Nephron progenitor cell (in vitro differentiated cells): ENCODE measurements at regions not wholly inside any gene's neighbourhood (a gene's known extent, or its start where the extent isn't known, plus 50 kb on each side); places are given as distances from the start of the nearest gene placed in this dataset.

ENCODE experiments used
- DNase-seq: peaks from one replicate; pipeline ENCODE4 v3.0.0; 2021
- H3K27ac Mint-ChIP-seq: 2 replicates; pipeline ENCODE4 v1.8.0; 2021; ENCODE audit warnings: mild to moderate bottlenecking, moderate library complexity, mixed read lengths
- H3K27me3 Mint-ChIP-seq: 2 replicates; pipeline ENCODE4 v1.8.0; 2021; ENCODE audit warnings: mild to moderate bottlenecking, low read depth, mixed read lengths; ENCODE audit not compliant: poor library complexity
- H3K36me3 Mint-ChIP-seq: 2 replicates; pipeline ENCODE4 v1.8.0; 2021; ENCODE audit warnings: low read depth, mixed read lengths
- H3K4me1 Mint-ChIP-seq: 2 replicates; pipeline ENCODE4 v1.8.0; 2021; ENCODE audit warnings: mixed read lengths
- H3K4me3 Mint-ChIP-seq: 2 replicates; pipeline ENCODE4 v1.8.0; 2021; ENCODE audit warnings: mild to moderate bottlenecking, moderate library complexity, mixed read lengths
- H3K9me3 Mint-ChIP-seq: 2 replicates; pipeline ENCODE4 v1.8.0; 2021; ENCODE audit warnings: mild to moderate bottlenecking, moderate library complexity, mixed read lengths
- CTCF ChIP-seq: fragments of 200-600 bp; sonication (generic); IDR thresholded peaks from 2 replicates; pipeline ENCODE4 v1.5.0; 2021; ENCODE audit warnings: antibody characterized with exemption

GRCh38 chr16:9275377-9275776 lies 183.9 kb downstream of the HAPSTR1 start:
- no peak for DNase-seq
- H3K4me1 Mint-ChIP-seq: peaks cover 9% of the 10 kb centered on the region
- no peak for TF ChIP-seq CTCF
- H3K4me3 Mint-ChIP-seq: no peak overlapping the region
- no peaks in the 10 kb centered on the region for H3K9me3 Mint-ChIP-seq
- peaks cover 20% of the 10 kb centered on the region for H3K27me3 Mint-ChIP-seq
- no peak overlapping the region for H3K27ac Mint-ChIP-seq
- H3K36me3 Mint-ChIP-seq: no peaks in the 10 kb centered on the region

- DNase-seq: no peak
- no peak for TF ChIP-seq CTCF
- no peak overlapping the region for H3K4me3 Mint-ChIP-seq
- H3K36me3 Mint-ChIP-seq: no peaks in the 10 kb centered on the region
- H3K27me3 Mint-ChIP-seq: peaks cover 19% of the 10 kb centered on the region
- no peak overlapping the region for H3K27ac Mint-ChIP-seq
- no peaks in the 10 kb centered on the region for H3K9me3 Mint-ChIP-seq
- H3K4me1 Mint-ChIP-seq: peaks cover 9% of the 10 kb centered on the region
Observed at GRCh38 chr16:9275816-9276354, 184.4 kb downstream of the HAPSTR1 start.

GRCh38 chr16:9279291-9280068 lies 188.0 kb downstream of the HAPSTR1 start:
- no peaks in the 10 kb centered on the region for H3K36me3 Mint-ChIP-seq
- H3K4me3 Mint-ChIP-seq: no peak overlapping the region
- no peak overlapping the region for H3K27ac Mint-ChIP-seq
- peaks cover 9% of the 10 kb centered on the region for H3K4me1 Mint-ChIP-seq
- H3K27me3 Mint-ChIP-seq: peaks cover 21% of the 10 kb centered on the region
- DNase-seq: no peak
- no peak for TF ChIP-seq CTCF
- no peaks in the 10 kb centered on the region for H3K9me3 Mint-ChIP-seq

- H3K9me3 Mint-ChIP-seq: no peaks in the 10 kb centered on the region
- H3K27me3 Mint-ChIP-seq: peaks cover 27% of the 10 kb centered on the region
- DNase-seq: no peak
- no peak for TF ChIP-seq CTCF
- H3K36me3 Mint-ChIP-seq: no peaks in the 10 kb centered on the region
- H3K27ac Mint-ChIP-seq: no peak overlapping the region
- peaks cover 9% of the 10 kb centered on the region for H3K4me1 Mint-ChIP-seq
- no peak overlapping the region for H3K4me3 Mint-ChIP-seq
Observed at GRCh38 chr16:9280069-9280466, 188.6 kb downstream of the HAPSTR1 start.

GRCh38 chr16:9286930-9287329 lies 195.5 kb downstream of the HAPSTR1 start:
- DNase-seq: no peak
- no peak for TF ChIP-seq CTCF
- H3K27ac Mint-ChIP-seq: no peak overlapping the region

GRCh38 chr16:9296271-9296590 lies 204.8 kb downstream of the HAPSTR1 start:
- DNase-seq: no peak
- H3K27me3 Mint-ChIP-seq: no peaks in the 10 kb centered on the region
- peaks cover 8% of the 10 kb centered on the region for H3K4me1 Mint-ChIP-seq
- peaks cover 4% of the 10 kb centered on the region for H3K9me3 Mint-ChIP-seq
- H3K4me3 Mint-ChIP-seq: no peak overlapping the region
- H3K27ac Mint-ChIP-seq: no peak overlapping the region
- no peaks in the 10 kb centered on the region for H3K36me3 Mint-ChIP-seq
- TF ChIP-seq CTCF: no peak

More at GRCh38 chr16:9286930-9287329, 195.5 kb downstream of the HAPSTR1 start:
- Mint-ChIP-seq H3K36me3 (no peaks in the 10 kb centered on the region), H3K9me3 (peaks cover 8% of the 10 kb centered on the region), H3K4me1 (no peaks in the 10 kb centered on the region), H3K27me3 (peaks cover 15% of the 10 kb centered on the region), H3K4me3 (no peak overlapping the region)
